Stomach (tissue), 8 donors: ENCODE measurements at regions not wholly inside any gene's neighbourhood (a gene's known extent, or its start where the extent isn't known, plus 50 kb on each side); places are given as distances from the start of the nearest gene placed in this dataset.
A peak's percentile ranks its signal among the peaks of the same experiment; 100 is the strongest.

Source experiments
- DNase-seq, 2 donors: peaks; one replicate each; pipeline versions ENCODE4 v3.0.0 to v3.0.0-alpha.2; 2013 to 2019
- H3K27ac ChIP-seq, 5 donors: fragments of 200-600 bp in 4 of 5; sonication (generic) in 4 of 5; one replicate each; pipeline ENCODE4 v1.5.1; 2013 to 2019; ENCODE audit warnings: mild to moderate bottlenecking in 1 of 5, moderate library complexity in 1 of 5
- H3K27me3 ChIP-seq, 3 donors: fragments of 200-600 bp; sonication (generic); one replicate each; pipeline ENCODE4 v1.5.1; 2017 to 2019; ENCODE audit warnings: mixed run types in 1 of 3
- H3K36me3 ChIP-seq, 4 donors: fragments of 200-600 bp; sonication (generic); 1 replicate in 3 of 4; 2 replicates in 1 of 4; pipeline ENCODE4 v1.5.1; 2016 to 2019
- H3K4me1 ChIP-seq, 4 donors: fragments of 200-600 bp; sonication (generic); one replicate each; pipeline ENCODE4 v1.5.1; 2016 to 2019
- H3K4me3 ChIP-seq, 4 donors: fragments of 200-600 bp; sonication (generic) in 3 of 4; one replicate each; pipeline ENCODE4 v1.5.1; 2016 to 2019; ENCODE audit warnings: mild to moderate bottlenecking in 1 of 4
- H3K9me3 ChIP-seq, 4 donors: fragments of 200-600 bp; sonication (generic); one replicate each; pipeline ENCODE4 v1.5.1; 2016 to 2019
- CTCF ChIP-seq, 7 experiments: fragments of 450-650 bp in 4 of 7; fragments of 200-600 bp in 3 of 7; sonication (generic) in 3 of 7; IDR thresholded peaks; one replicate each; pipeline ENCODE4 v1.5.1; 2016 to 2019; ENCODE audit warnings: antibody characterized with exemption in 7 of 7, control low read depth in 2 of 7, mild to moderate bottlenecking in 1 of 7
- EP300 ChIP-seq: sonication (generic); formaldehyde crosslinking; IDR thresholded peaks from one replicate; pipeline ENCODE4 v1.6.1; 2017; ENCODE audit warnings: antibody characterized with exemption
- POLR2A ChIP-seq, 4 donors: fragments of 450-650 bp; IDR thresholded peaks; one replicate each; pipeline ENCODE4 v1.6.1; 2016; ENCODE audit warnings: antibody characterized with exemption in 4 of 4, control low read depth in 2 of 4, mild to moderate bottlenecking in 1 of 4, moderate library complexity in 1 of 4
- POLR2AphosphoS5 ChIP-seq, 3 donors: sonication (generic); formaldehyde crosslinking; IDR thresholded peaks; one replicate each; pipeline ENCODE4 v1.6.1; 2016; ENCODE audit warnings: antibody characterized with exemption in 3 of 3
- WGBS, 5 donors: extraction: QIAGEN DNeasy Blood & Tissue Kit in 3 of 5; methylation state at CpG; one replicate each; pipeline versions ENCODE4 v1.1.5 to v1.1.7; 2013 to 2018; 5-methylcytosine and 5-hydroxymethylcytosine counted together
- intact Hi-C: fragments of 100-400 bp; cut with DNase I; formaldehyde crosslinking; loops from one replicate; pipeline ENCODE4 v1.15.1; 2023; ENCODE audit warnings: low total_unique reads
- donor health status: healthy with polysubstance abuse.
- donor health status: Bipolar disorder and iron deficiency.
- donor health status: healthy.

GRCh38 chr3:103662591-103662990 is 1227.8 kb downstream of the ZPLD1 start:
- no peaks in the 10 kb centered on the region for H3K9me3 ChIP-seq
- no peak for DNase-seq
- H3K4me1 ChIP-seq = no peaks in the 10 kb centered on the region
- H3K36me3 ChIP-seq = no peaks in the 10 kb centered on the region
- H3K27me3 ChIP-seq = no peaks in the 10 kb centered on the region
- intact Hi-C loops = no loop called here
- no peak overlapping the region for H3K4me3 ChIP-seq
- TF ChIP-seq POLR2A (IDR thresholded peaks at IDR 0.05) = no peak
- no peak for TF ChIP-seq POLR2AphosphoS5 (IDR thresholded peaks at IDR 0.05)
- TF ChIP-seq EP300 = no peak
- TF ChIP-seq CTCF (IDR thresholded peaks at IDR 0.05) = no peak
- H3K27ac ChIP-seq = no peak overlapping the region
- 92 to 99% (median 94%) methylated on average over 3 of the region's 3 CpGs for WGBS, 5 donors

DNA sequence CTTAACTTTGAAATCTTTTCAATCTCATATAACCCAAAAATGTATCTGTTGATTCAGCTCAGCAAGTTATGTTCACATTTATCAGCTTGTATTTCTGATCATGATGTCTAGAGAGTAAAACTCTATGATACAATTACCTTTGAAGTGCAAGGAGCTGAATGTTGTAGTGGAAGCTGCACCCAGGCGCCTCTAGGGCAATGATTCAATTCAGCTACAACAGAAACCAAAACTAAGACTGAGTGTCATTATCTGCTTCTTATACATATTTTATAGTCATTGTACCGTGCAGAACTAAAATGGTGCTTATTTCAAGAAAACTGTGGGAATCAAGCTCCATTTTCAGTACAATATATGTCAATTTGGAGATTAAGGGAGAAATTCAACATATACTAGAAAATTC is 1237.5 kb downstream of the ZPLD1 start:
- intact Hi-C loops = no loop called here
- H3K27me3 ChIP-seq = no peaks in the 10 kb centered on the region
- no peaks in the 10 kb centered on the region for H3K9me3 ChIP-seq
- H3K27ac ChIP-seq = no peak overlapping the region
- no peaks in the 10 kb centered on the region for H3K4me1 ChIP-seq
- TF ChIP-seq POLR2A (IDR thresholded peaks at IDR 0.05) (no peak), POLR2AphosphoS5 (IDR thresholded peaks at IDR 0.05) (no peak), CTCF (IDR thresholded peaks at IDR 0.05) (no peak), EP300 (no peak)
- WGBS, 5 donors = 76 to 88% (median 82%) methylated on average over 2 of the region's 2 CpGs
- no peaks in the 10 kb centered on the region for H3K36me3 ChIP-seq
- no peak for DNase-seq
- no peak overlapping the region for H3K4me3 ChIP-seq

- no peak overlapping the region for H3K4me3 ChIP-seq
- 27 to 43% (median 33%) methylated on average over 4 of the region's 4 CpGs for WGBS, 5 donors
- H3K27ac ChIP-seq = no peak overlapping the region
- DNase-seq = peak in 1 of 2 donors; percentile 5
- no peaks in the 10 kb centered on the region for H3K36me3 ChIP-seq
- peaks cover 0 to 4% (median 1%) of the 10 kb centered on the region in 4 donors for H3K9me3 ChIP-seq
- H3K4me1 ChIP-seq = no peaks in the 10 kb centered on the region
- H3K27me3 ChIP-seq = no peaks in the 10 kb centered on the region
- TF ChIP-seq POLR2A (IDR thresholded peaks at IDR 0.05) (no peak), POLR2AphosphoS5 (IDR thresholded peaks at IDR 0.05) (no peak), CTCF (IDR thresholded peaks at IDR 0.05) (no peak), EP300 (no peak)
- intact Hi-C loops = no loop called here
These were observed 1250.1 kb downstream of the ZPLD1 start for GRCh38 chr3:103684904-103685303.

DNA sequence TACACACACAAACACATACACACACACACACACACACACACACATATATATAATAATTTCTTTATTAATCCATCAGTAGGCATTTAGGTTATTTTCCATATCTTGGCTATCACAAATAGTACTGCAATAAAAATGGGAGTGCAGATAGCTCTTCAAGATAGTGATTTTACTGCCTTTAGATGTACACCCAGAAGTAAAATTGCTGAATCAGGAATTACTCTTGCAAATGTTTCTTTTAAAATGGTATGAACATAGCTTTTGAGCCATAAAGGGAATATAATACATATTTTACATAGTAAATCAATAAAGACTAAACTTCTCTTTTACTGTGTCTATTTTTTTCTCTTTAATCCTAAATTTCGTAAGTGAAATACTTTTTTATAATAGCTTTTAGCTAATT is 1251.1 kb downstream of the ZPLD1 start:
- Histone ChIP-seq H3K27me3 (no peaks in the 10 kb centered on the region), H3K4me1 (no peaks in the 10 kb centered on the region)
- intact Hi-C loops = no loop called here

More for the DNA sequence above, 1251.1 kb downstream of the ZPLD1 start:
- H3K27ac ChIP-seq = no peak overlapping the region
- H3K9me3 ChIP-seq = peaks cover 0 to 11% (median 8%) of the 10 kb centered on the region in 4 donors
- TF ChIP-seq POLR2A (IDR thresholded peaks at IDR 0.05) (no peak), CTCF (IDR thresholded peaks at IDR 0.05) (no peak), EP300 (no peak), POLR2AphosphoS5 (IDR thresholded peaks at IDR 0.05) (no peak)
- no peak for DNase-seq
- WGBS, 5 donors = 0 to 71% (median 56%) methylated on average over 1 of the region's 1 CpG
- no peak overlapping the region for H3K4me3 ChIP-seq
- no peaks in the 10 kb centered on the region for H3K36me3 ChIP-seq
